ENCODE measurements at regions not wholly inside any gene's neighbourhood (a gene's known extent, or its start where the extent isn't known, plus 50 kb on each side); places are given as distances from the start of the nearest gene placed in this dataset.

- Histone ChIP-seq H2AFZ (replicated peaks; ENCODE audit: low read length, poor library complexity) (peak overlapping the region; percentile 70), H3K9me1 (ENCODE audit: insufficient read depth, low read length) (peaks cover 15% of the 10 kb centered on the region), H2AK9ac (replicated peaks; ENCODE audit: low read depth, low read length, poor library complexity) (no peak overlapping the region), H3K36me3 (ENCODE audit: control insufficient read depth, insufficient read depth, low read length) (no peaks in the 10 kb centered on the region), H2AK5ac (ENCODE audit: low read depth, low read length) (peak overlapping the region; percentile 73), H3K4ac (ENCODE audit: low read depth, low read length) (peak overlapping the region; percentile 20; the same call in 1 of the 2 replicates), H3K27me3 (ENCODE audit: control insufficient read depth, insufficient read depth, low read length) (no peaks in the 10 kb centered on the region), H3K79me1 (ENCODE audit: low read depth in 1 of 2, low read length in 2 of 2) (no peaks in the 10 kb centered on the region), H3K23ac (ENCODE audit: low read depth, low read length) (no peak overlapping the region), H3K18ac (ENCODE audit: low read depth, low read length) (peak overlapping the region; percentile 54; the same call in 1 of the 2 replicates), H3K27ac (ENCODE audit: insufficient read depth, low read length) (no peak overlapping the region), H3K9me3 (ENCODE audit: control insufficient read depth, insufficient read depth, low read length) (no peaks in the 10 kb centered on the region), H3K4me1 (ENCODE audit: control insufficient read depth, insufficient read depth, low read length) (peaks cover 8% of the 10 kb centered on the region), H3K56ac (ENCODE audit: extremely low read depth, insufficient read depth, low read length) (no peak overlapping the region), H2BK15ac (ENCODE audit: low read depth, low read length) (peak overlapping the region; percentile 75), H3K14ac (replicated peaks; ENCODE audit: low read depth, low read length) (no peak overlapping the region), H3K9ac (ENCODE audit: low read depth, low read length) (no peak overlapping the region), H4K91ac (ENCODE audit: insufficient read depth, low read depth, low read length) (peak overlapping the region; percentile 60; the same call in 1 of the 2 replicates), H4K5ac (ENCODE audit: low read depth, low read length) (no peak overlapping the region), H4K8ac (ENCODE audit: low read depth in 2 of 2, low read length in 2 of 2) (0 out of 4 replicates have a peak overlapping the region, but pooled peaks of 1 of the 2 experiments have one; percentile 27), H3K4me2 (ENCODE audit: low read depth, low read length) (no peak overlapping the region), H2BK20ac (ENCODE audit: low read depth, low read length) (peak overlapping the region; percentile 57), H3K4me3 (ENCODE audit: insufficient read depth, low read depth, low read length) (no peak overlapping the region), H2BK5ac (ENCODE audit: low read depth, low read length, poor library complexity, severe bottlenecking) (peak overlapping the region; percentile 17), H2BK120ac (ENCODE audit: low read depth, low read length) (peak overlapping the region; percentile 32; the same call in 1 of the 2 replicates), H4K20me1 (ENCODE audit: insufficient read depth, low read length) (no peaks in the 10 kb centered on the region)
- BruUV-seq (replicated peaks) = no TSS peak
- WGBS, 2 experiments (ENCODE audit: extremely low coverage in 2 of 2, insufficient read length in 1 of 2) = 100% methylated on average over 1 of the region's 3 CpGs; no CpG with 5 or more reads in 1 of the 2 experiments
- no peak for ATAC-seq (ENCODE audit: low read depth)
- ChIA-PET POLR2A (ENCODE audit: unreplicated experiment) (no interaction called here), CTCF (interaction anchor here (1.9 kb wide), 1 partner anchor 71 kb away, joined by 4 read pairs; no protein-coding TSS in a partner anchor)
- dilution Hi-C loops (cut with HindIII; ENCODE audit: low sequenced_read_pairs, unreplicated experiment) = no loop called here
- TF ChIP-seq CTCF (conservative IDR thresholded peaks at IDR 0.05; ENCODE audit: low read depth, low read length) = 0 out of 2 replicates have a peak, but pooled peaks have one; percentile 20
- TF ChIP-seq RAD21 (IDR thresholded peaks at IDR 0.05; ENCODE audit: low read length) = no peak
- intact Hi-C loops (cut with micrococcal nuclease) = no loop called here
- no peak for DNase-seq
- in situ Hi-C loops (cut with MboI; ENCODE audit: low sequenced_read_pairs) = no loop called here
These were observed 51.0 kb upstream of the PRSS23 start for GRCh38 chr11:86749376-86749775.
